ENCODE measurements at regions not wholly inside any gene's neighbourhood (a gene's known extent, or its start where the extent isn't known, plus 50 kb on each side); places are given as distances from the start of the nearest gene placed in this dataset.
A peak's percentile ranks its signal among the peaks of the same experiment; 100 is the strongest.
"Not testable (repeated sequence)": the region's sequence is repeated elsewhere in the genome, so short reads cannot be mapped to it uniquely, and the experiment has no call there.

DNA sequence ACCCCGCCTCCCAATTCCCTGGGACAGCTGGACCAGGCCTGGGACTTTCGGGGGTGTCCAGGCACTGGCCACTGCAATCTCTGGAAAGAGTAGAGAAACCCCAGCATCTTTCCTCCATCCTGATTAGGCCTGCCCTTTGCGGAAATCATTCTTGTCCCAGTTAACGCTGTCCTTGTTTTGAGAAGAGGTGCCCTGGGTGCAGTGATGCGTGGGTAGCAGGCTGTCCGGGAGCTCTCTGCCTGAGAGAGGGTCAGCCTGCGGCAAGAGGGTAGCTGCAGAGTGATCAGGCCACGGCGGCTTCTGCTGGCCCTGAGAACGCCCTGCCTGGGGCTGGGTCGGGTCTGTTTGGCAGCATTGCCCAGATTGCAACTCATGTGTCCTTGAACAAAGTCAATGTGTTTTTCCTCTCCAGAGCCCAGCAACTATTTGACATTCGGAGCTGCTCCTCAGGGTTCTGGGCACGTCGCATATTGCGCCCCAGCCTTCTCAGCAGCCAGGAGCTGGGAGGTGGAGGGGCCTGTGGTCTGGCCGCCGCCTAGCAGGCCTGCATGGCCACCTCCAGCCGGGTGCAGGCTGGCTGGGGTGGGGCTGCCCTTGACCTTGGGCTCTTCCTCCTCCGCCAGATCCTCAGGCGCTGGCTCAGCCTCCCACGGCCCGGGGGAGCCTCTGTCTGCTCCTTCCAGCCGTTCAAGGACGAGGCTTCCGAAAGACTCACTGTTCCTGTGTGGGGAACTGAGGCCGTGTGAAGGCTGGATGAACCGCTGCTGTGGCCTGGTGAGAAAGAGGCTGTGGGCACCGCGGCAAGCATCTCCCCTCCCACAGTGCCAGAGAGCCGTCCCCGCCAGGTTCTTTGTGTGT is 150.1 kb upstream of the ZNF469 start:
- DNase-seq: not testable (repeated sequence)

DNA sequence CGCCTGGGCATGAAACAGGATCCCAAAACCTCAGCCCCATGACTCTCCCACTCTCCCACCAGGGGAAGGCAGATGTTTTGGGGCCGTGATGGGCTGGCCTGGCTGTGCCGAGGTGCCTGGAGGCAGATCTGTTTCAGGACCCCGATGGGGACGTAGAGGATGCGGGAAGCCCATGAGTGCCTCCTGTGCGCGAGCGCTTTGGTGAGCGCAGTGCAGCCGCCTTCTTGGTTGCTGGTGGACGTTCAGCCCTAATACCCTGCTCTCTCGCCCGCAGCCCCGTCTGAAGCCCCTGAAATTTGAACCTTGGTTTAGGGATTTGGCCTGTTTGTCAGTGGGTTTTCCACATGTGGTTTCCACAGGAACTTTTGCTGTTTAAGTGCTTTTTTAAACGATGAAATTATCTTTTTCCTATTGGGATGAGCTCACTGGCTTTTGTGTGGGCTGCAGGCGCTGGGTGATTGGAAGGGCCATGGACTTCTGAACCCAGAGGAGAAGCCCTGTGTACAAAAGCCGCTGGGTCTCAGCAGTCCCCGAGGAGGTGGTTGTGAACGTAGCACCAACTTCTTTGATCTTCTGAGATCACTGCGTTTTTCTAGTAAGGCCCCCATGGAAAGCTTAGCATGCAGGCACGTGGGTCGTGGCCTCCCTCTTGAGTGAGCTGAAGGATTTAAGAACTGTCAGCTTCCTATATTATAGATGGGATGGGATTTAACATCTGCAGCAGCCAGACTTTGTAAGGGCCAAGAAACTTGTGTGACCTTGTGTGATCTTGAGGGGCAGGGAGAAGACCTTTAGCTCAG is 148.9 kb upstream of the ZNF469 start:
- not testable (repeated sequence) for DNase-seq

DNA sequence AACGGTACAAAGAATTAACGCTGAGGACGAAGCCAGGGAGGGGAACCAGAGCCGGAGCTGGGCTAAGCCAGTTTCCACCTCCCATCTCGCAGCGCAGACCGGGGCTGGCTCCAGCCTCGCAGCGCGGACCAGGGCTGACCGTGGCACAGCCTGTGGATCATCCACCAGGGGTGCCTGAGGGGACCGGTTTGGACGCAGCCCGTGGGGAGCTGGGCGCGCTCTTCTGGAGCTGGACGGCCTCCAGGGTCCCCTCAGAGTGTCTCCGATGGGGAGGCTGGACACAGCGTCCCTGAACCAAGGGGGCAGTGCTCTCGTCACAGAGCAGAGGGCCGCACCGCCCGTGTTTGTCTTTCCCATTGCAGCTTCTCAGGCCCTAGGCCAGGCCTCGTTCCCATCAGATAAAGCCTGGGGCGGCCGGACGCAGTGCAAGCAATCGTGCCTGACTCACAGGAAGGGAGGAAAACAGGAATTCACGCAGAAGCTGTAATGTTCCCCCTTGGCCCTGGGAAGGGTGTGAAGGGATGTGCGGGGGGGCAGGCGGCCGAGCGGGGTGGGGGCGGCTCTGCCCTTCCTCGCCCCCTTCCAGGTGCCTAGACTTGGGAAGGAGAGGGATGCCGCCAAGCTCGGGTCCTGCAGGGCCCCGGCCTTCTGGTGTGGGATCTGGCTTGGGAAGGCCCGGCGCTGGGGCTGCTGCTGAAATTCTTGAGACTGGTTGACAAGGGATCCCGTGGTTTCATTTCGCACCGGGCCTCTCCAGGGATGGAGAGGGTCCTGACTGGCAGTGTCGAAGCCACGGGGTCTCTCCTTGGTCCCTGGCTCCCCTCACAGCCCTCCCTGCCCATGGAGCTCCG is 148.1 kb upstream of the ZNF469 start:
- DNase-seq: not testable (repeated sequence)

DNA sequence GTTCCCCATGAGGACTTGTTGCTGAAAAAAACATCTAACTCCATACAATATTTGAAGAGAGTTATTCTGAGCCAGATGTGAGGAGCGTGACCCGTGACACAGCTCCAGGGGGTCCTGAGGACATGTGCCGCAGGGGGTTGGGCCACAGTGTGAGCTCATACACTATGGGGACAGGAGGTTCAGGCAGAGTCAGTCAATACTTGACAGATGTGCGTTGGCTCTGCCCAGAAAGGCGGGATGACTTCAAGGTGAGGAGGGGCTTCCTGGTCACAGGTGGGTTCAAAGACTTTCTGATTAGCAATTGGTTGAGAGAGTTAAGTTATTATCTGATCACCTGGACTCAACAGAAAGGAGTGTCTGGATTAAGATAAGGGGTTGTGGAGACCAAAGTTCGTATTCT is 147.1 kb upstream of the ZNF469 start:
- not testable (repeated sequence) for DNase-seq

DNA sequence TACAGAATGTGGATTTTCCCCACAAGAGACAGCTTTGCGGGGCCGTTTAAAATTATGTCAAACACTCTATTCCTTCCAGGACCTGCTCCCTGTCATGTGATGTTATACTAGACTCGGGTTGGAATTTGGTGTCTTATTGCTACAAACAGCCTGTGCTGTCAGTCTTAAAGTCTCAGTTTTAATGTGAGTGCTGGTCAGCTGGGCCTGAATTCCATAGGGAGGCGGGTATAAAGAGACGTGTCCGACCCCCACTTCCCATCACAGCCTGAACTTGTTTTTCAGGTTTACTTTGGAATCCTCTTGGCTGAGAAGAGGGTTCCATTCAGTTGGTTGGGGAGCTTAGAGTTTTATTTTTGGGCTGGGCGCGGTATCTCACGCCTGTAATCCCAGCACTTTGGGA is 146.5 kb upstream of the ZNF469 start:
- DNase-seq: not testable (repeated sequence)

DNA sequence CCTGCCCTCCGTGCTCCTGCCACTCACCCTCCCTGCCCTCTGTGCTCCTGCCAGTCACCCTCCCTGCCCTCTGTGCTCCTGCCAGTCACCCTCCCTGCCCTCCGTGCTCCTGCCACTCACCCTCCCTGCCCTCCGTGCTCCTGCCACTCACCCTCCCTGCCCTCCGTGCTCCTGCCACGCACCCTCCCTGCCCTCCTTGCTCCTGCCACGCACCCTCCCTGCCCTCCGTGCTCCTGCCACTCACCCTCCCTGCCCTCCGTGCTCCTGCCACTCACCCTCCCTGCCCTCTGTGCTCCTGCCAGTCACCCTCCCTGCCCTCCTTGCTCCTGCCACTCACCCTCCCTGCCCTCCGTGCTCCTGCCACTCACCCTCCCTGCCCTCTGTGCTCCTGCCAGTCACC is 145.4 kb upstream of the ZNF469 start:
- DNase-seq: not testable (repeated sequence)

DNA sequence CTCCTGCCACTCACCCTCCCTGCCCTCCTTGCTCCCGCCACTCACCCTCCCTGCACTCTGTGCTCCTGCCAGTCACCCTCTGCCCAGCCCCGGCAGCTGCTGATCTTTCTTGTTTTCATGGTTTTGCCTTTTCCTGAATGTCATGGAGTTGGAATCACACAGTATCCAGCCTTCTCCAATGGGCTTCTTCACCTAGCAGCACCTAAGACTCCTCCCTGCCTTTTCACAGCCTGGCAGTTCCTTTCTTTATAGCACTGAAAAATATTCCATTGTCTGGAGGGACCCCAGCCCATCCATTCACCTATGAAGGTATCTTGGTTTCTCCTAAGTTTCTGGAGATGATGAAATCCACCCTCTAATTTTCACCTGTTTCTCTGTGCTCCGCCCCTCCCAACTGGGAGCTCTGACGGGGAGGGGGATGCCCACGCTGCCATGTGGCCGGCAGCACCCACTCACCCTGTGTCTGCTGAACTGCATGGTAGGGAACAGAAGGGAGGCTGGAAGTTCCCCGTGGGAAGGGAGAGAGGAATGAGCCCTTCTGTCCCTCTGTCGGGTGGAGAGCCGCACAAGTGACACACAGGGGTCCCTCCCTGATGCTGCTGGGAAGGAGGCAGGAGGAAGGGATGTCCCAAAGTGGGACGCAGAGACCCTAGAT is 144.9 kb upstream of the ZNF469 start:
- DNase-seq: not testable (repeated sequence)

DNA sequence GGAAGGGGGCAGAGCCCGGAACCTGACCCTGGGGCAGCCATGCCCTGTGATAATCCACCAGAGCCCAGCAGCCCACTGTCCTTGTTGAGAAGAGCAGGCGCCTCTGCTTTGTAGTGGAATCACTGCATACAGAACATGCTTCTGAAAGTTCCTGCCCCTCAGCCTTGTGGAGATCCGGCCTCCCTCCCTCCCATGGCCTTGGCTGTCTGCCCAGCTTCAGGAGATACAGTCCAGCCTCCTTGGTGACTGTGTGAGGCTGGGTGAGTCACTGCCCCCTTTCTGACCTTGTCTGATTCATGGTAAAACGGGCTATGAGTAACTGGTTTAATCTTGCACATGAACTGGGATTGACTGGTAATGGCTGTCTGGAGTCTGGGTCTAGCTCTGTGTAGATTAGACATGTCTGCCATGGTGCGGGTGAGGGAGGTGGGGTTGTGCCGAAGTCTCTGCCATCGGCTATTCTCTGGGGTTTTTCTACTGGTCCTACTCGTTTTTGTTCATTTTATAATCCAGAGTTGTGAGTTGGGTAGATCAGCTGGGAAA is 144.0 kb upstream of the ZNF469 start:
- peak; percentile 52 for DNase-seq

DNA sequence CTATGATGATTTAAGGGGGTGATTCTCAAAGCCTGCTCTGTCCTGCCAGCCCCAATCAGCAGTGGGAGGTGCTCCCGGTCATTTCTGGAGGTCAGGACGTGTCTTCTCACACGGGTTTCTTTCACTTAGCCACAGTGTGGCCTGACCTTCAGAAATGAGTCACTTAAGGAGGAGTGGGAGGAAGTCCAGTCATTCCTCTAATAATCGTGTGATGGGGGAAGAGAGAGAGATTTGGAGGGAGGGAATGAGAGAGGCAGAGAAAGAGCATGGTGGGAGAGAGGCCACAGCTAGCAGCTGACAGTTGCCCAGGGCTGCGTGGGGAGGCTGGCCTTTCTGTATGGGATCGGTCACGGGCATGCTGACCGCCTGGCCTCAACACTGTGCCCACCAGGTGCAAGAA is 142.6 kb upstream of the ZNF469 start:
- DNase-seq: not testable (repeated sequence)

DNA sequence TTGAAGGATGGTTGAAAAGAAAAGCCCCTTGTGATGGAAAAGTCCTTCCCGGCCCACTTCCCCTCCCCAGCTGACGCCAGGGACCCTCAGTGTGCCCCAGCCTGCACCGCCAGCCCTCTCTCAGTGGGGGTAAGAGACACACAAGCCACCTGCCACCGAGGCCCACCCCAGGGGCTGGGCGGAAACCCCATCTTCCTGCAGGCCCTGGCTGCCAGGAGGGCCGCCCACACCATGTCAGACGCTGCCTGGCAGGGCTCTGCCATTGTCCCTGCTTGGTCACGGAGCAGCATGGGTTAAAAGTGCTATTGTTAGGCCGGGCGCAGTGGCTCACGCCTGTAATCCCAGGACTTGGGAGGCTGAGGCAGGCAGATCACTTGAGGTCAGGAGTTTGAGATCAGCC is 142.0 kb upstream of the ZNF469 start:
- not testable (repeated sequence) for DNase-seq

DNA sequence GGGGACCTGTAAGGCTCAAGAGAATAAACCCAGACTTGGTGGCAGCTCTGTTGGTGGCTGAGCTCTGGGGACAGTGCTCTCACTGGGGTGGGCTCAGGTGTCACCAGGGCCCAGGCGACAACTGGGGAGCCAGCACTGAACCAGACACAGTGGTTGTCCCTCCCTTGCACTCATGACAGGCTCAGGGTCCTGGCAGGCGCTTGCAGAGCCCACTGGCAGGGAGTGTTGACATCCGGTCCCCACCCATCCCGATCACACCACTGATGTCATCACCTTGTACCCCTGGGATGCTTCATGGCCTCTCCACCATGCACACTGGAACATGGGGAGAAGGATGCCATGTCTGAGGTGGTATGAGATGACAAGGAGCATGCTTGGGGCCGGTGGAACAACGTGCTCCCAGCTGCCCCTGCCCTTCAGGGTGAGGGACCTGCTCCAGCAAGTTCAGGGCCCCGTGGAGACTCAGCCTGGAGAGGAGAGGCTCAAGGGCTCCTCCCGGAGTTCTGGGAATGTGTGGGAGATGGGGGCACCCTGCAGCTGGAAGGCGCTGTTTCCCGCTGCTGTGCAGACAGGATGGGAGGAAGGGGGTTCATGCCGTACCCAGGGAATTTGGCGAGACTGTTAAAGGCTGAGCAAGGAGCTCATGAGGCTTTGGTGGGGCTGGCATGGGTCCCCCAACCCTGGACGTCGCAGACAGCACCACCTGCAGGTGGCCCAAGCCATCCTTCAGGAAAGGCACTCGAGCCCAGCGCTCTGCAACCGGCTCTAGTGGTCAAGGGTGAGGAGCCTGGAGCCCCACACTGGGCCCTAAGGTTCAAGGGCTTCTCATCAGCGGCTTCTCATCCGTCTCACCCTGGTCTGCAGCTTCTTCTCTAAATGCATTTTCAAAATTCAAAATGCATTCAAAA is 141.1 kb upstream of the ZNF469 start:
- DNase-seq: not testable (repeated sequence)

DNA sequence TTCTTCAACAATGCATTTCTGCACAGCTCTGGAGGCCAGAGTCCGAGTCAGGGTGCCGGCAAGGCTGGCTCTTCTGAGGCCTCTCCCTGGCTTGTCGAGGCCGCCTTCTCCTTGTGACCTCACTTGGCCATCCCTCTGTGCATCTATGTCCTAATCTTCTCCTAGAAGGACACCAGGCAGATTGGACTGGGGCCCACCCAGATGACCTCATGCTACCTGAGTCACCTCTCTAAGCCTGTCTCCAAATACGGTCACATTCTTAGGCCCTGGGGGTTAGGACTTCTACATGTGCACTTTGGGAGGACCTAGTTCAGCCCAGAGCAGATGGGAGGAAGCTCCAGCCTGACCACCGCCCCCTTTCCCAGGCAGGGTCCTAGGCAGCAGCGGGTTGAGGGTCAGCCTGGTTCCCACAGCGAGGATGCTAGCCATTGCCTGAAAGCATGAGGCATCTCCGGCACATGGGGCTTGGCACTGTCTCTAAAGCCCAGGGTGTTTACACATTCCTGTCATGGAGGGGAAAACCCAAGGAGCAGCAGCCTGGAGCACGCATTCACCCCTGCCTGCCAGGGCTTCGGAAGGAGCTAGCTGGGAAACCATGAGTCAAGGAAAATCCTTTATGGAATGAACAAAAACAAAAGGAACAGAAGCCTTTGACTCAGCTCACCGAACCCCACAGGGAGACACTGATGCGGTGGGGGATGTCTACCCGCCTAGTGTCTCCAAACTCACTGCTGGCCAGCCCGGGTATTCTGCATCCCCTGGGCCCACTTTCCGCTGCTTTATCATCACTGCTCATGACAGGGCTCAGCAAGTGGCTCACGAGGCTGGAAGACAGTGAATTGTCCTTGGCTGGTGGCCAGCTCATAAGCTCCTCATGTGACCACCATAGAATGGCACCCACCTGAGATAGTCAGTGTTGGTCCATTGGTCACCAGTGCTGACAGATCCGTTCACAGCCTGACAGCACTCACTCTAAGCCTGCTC is 140.2 kb upstream of the ZNF469 start:
- DNase-seq: not testable (repeated sequence)

DNA sequence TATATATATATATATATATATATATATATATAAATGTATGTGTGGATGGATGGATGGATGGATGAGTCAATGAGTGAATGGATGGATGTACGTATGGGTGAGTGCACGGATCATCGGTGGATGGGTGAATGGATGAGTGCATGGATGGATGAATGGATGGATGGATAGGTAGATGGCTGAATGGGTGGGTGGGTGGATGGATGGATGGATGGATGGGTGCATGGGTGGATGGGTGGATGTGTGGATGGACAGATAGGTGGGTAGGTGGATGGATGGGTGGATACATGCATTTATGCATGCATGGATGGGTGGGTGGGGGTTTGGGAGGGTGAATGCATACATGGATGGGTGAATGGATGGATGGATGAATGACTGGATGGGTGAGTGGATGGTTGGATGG is 138.8 kb upstream of the ZNF469 start:
- not testable (repeated sequence) for DNase-seq

DNA sequence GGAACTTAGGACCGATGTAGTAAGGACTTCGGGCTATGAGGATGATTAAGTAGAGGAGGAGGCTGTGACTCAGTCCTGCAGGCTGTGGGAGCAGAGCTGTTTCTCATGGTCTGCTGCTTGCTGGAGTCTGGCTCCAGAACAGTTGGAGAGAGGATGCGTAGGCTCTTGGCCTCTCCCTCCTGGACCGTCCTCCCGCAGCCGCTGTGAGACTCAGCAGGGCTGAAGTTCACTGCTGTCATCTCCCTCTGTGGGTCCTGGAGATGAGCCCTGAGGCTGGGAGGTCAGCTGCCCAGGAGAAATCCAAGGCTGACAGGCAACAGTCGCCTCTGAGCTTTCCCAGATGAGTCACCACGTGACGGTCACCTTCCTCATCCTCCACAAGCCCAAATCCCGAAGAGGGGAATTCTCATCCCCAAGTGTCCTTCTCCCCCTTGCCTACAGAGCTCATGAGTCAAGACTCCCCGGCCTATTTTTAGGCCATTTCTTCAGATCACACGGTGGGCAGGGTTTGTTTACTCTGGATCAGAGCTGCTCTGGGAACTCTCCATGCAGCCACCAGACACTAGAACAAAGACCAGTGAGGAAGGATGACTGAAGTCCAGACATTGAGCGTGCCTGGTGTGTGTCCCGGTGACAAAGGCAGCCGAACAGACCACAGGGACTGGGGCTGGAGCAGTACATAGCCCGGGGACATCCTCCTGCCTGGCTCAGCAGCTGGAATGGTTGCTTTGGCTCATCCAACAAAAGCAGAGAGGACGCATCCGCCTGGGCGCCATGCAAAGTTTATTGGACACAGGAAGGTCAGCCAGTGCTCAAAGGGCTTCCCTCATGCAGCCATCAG is 137.3 kb upstream of the ZNF469 start:
- DNase-seq: not testable (repeated sequence)

DNA sequence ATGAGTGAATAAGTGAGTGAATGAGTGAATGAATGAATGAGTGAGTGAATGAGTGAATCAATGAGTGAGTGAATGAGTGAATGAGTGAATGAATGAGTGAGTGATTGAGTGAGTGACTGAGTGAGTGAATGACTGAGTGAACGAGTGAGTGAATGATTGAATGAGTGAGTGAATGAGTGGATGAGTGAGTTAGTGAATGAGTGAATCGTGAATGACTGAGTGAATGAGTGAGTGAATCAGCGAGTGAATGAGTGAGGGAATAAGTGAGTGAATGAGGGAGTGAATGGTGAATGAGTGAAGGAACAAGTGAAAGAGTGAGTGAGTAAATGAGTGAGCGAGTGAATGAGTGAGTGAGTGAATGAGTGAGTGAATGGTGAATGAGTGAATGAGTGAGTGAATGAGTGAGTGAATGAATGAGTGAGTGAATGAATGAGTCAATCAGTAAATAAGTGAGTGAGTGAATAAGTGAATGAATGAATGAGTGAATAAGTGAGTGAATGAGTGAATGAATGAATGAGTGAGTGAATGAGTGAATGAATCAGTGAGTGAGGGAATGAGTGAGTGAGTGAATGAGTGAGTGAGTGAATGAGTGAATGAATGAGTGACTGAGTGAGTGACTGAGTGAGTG is 135.7 kb upstream of the ZNF469 start:
- DNase-seq: not testable (repeated sequence)

DNA sequence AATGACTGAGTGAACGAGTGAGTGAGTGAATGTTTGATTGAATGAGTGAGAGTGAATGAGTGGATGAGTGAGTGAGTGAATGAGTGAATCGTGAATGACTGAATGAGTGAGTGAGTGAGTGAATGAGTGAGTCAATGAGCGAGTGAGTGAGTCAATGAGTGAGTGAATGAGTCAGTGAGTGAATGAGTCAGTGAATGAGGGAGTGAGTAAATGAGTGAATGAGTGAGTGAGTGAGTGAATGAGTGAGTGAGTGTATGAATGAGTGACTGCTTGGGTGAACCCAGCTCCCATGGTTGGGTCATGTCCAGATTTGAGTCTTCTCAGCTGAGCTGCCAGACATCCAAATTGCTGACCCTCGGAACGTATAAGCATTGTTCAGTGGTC is 135.2 kb upstream of the ZNF469 start:
- not testable (repeated sequence) for DNase-seq

DNA sequence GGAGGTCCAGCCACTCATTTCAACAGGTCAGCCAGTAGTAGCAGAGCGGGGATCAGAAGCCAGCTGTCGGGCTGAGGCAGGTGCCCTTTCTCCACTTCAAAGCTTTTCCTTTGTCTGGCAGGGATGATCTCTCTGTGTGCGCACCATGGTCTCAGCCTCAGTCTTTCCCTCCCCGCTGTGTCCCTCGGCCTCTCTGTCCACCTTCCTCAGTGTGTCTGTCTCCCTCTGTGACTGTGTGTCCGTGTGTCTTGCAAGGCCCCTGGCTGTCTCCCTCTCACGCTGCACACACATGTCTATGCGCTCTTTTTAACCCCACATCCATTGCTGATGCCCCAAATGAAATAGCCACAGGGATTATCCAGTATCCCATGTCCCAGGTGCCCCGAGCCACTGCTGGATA is 134.0 kb upstream of the ZNF469 start:
- DNase-seq: not testable (repeated sequence)

DNA sequence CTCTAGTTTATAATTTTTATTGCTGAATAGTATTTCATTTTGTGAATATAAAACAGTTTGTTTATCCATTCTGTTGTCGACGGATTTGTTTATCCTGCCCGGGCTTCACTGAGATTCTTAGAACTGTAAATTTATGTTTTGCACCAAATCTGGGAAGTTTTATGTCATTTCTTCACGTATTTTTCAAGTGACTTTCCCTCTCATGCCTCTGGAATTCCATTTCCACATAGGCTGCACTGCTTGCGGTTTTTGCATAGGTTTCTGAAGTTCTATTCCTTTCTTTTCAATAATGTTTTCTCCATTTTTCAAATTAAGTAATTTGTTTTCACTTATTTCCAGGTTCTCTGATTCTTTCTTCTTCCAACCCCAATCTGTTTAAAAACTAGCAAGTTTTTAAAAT is 132.4 kb upstream of the ZNF469 start:
- DNase-seq: not testable (repeated sequence)

Measured in KG1 (cell line).